KOPT-K1 (cell line): ENCODE measurements at regions not wholly inside any gene's neighbourhood (a gene's known extent, or its start where the extent isn't known, plus 50 kb on each side); places are given as distances from the start of the nearest gene placed in this dataset.

Experiments
- H3K27ac ChIP-seq: fragments of 200-600 bp; sonication (generic); 2 replicates; pipeline ENCODE4 v1.5.1; 2016; ENCODE audit warnings: antibody characterized with exemption, mild to moderate bottlenecking, low read depth, low read length; ENCODE audit not compliant: poor library complexity, severe bottlenecking
- H3K36me3 ChIP-seq: fragments of 200-600 bp; sonication (generic); 2 replicates; pipeline ENCODE4 v1.5.1; 2017; ENCODE audit warnings: antibody characterized with exemption, mild to moderate bottlenecking, low read length, moderate library complexity; ENCODE audit not compliant: insufficient read depth
- H3K9me3 ChIP-seq: fragments of 200-600 bp; sonication (generic); 2 replicates; pipeline ENCODE4 v1.5.1; 2017; ENCODE audit warnings: antibody characterized with exemption, low read length, mild to moderate bottlenecking; ENCODE audit not compliant: insufficient read depth, poor library complexity, severe bottlenecking

DNA sequence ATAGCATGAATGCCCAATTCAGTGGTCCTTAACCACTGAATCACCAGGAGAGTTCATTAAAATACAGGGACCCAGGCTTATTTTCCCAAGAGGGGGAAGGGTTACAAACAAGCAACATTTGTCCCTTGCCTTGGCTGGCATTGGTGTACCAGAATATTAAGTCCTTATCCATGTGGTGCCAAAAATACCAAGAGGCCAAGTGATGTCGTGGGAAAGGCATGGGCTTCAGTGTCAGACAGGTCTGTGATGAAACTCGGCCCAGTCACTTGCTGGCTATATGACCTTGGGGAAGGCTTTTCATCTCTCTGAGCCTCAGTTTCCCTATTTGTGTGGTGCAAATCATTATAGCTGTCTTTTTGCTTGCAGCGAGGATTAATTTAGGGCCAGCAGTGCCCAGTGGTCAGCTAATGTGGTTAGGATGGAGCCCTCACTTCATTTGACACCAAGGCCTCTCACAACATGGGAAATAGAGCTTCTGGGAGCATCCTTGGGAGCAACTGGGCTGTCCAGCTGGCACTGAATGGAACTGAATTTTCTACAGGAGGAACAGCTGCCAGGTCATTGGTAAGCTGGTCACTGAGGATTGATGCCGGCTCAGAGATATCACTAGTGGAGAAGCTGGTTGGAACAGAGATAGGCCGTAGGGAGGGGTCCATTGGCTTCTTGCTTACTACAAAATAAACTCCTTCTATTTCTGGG is 77.2 kb upstream of the PPP2R5A start:
- Histone ChIP-seq H3K36me3 (no peaks in the 10 kb centered on the region), H3K27ac (no peak overlapping the region), H3K9me3 (no peaks in the 10 kb centered on the region)

DNA sequence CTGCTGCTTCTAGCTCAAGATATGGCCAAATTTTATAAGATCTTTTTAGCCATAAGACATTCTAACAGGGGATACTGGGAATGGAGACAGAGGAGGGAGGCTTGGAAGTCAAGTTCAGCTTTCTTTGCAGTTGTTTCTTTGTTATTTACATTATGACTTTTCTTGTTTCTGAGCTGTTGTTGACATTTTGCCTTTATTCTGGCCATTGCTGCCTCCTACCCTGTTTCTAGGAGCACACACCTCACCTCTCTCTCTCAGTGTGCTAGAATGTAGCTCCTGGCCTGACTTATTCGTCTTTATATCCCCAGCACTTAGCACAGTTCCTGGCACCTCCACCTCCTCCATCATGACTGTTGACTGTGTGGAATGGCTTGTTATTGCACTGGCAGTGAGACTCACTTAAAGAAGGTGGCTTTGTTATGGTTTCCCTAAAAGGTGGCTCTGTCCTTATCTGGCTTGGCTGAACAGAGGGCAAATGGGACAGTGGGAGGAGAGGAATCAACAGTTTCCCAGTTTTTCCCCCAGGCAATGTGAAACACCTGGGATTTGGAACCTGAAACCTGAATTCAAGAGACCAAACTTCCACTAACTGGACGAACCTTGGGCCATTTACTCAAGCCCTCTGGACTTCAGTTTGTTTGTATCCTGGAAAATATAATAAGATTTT is 76.1 kb upstream of the PPP2R5A start:
- Histone ChIP-seq H3K27ac (no peak overlapping the region), H3K36me3 (no peaks in the 10 kb centered on the region), H3K9me3 (no peaks in the 10 kb centered on the region)

DNA sequence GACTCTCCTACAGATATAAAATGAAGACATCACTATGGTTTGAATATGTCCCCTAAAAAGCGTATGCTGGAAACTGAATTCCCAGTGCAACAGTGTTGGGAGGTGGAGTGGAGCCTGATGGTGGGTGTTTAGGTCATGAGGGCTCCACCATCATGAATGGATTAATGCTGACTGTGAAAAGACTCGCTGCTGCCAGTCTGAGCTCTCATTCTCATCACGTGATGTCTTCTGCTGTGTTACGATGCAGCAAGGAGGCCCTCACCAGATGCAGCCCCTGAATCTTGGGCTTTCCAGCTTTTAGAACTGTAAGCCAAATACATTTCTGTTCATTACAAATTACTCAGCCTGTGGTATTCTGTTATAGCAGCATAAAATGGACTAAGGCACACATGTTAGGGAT is 73.8 kb upstream of the PPP2R5A start:
- Histone ChIP-seq H3K36me3 (no peaks in the 10 kb centered on the region), H3K27ac (no peak overlapping the region), H3K9me3 (no peaks in the 10 kb centered on the region)

DNA sequence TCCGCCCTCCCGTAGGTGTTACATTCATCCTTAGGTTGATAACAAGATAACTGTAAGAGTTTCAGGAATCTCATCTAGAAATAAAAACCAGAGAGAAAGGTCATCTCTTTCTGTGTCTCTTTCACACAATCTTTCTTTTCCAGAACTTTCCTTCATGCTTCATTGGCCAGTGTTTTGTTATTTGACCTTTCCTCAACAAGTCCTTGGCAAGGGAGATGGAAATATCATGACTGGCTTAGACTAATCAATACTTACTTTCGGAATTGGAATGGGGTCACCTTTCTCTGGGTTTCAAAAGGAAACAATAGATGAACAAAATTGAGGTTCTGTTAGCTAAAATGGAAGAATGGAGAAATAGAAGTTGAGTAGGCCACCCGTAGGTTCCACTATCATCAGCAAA is 72.9 kb upstream of the PPP2R5A start:
- H3K27ac ChIP-seq: no peak overlapping the region
- no peaks in the 10 kb centered on the region for H3K36me3 ChIP-seq
- no peaks in the 10 kb centered on the region for H3K9me3 ChIP-seq

DNA sequence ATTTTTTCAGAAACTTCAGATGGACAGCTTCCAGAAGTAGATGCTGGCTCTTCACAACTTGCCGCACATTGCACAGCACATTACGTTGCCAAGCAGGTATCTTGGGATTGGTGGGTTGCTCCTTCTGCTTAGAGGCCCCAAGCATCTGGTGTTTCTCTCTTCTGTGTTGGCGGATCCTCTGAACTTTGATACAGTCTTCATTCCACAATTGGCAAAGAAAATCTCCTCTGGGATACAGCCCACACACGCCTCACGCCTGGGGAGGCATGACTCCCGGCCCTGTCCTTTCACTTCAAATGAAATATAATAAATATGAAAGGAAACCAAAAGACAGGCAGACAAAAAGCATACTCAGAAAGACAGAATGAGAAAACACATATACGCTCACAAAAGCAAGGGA is 72.3 kb upstream of the PPP2R5A start:
- no peaks in the 10 kb centered on the region for H3K36me3 ChIP-seq
- no peak overlapping the region for H3K27ac ChIP-seq
- H3K9me3 ChIP-seq: no peaks in the 10 kb centered on the region

DNA sequence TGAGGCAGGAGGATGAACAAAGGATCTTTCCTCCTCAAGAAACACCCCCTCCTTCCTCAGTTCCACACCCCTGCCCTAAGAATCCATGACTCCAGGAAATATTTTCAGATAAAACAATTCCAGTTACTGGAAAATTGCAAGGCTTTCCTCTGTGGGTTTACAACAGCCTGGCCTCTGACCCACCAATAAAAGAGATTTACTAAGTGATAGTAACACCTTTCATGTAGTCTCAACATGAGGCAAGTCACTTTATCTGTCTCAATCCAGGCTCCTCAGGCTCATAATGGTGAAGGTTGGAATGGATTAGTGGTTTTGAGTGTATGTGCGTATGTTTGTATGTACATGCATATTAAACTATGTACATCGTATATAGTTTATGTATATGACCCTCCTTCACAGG is 71.4 kb upstream of the PPP2R5A start:
- Histone ChIP-seq H3K9me3 (no peaks in the 10 kb centered on the region), H3K36me3 (no peaks in the 10 kb centered on the region), H3K27ac (no peak overlapping the region)

DNA sequence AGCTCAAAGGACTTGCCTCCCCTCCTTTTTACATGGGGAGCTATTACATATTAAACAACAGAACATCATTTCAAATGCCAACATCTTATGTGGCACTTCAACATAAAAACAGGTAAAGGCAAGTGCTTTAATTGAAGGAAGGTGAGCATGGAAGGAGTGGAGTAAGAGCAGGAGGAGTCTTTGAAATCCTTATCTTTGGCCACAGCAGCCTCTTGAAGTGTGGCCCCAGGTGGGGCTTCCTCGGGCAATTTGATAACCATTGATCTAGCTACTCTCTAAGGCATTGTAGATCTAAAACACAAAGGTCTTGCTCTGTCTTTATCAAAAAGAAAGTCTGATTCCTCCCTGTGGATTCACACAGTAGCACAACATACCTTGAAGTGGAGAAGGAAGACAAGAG is 70.9 kb upstream of the PPP2R5A start:
- H3K9me3 ChIP-seq: no peaks in the 10 kb centered on the region
- H3K36me3 ChIP-seq: no peaks in the 10 kb centered on the region
- H3K27ac ChIP-seq: no peak overlapping the region

DNA sequence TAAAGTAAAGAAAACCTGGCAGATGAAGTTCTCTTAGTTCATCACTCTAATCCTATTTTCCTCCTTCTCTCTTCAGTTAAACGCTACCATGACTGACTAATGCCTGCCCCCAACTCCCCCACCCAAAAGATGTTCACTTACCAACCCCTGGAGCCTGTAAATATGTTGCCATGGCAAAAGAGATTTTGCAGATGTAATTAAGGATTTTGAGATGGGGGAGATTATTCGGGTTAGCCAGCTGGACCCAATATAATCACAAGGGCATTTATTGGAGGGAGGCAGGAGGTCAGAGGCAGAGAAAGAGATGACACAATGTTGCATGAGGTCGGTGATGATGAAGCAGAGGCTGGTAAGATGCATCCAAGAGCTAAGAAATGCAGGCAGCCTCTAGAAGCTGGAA is 69.3 kb upstream of the PPP2R5A start:
- H3K36me3 ChIP-seq: no peaks in the 10 kb centered on the region
- no peak overlapping the region for H3K27ac ChIP-seq
- H3K9me3 ChIP-seq: no peaks in the 10 kb centered on the region

DNA sequence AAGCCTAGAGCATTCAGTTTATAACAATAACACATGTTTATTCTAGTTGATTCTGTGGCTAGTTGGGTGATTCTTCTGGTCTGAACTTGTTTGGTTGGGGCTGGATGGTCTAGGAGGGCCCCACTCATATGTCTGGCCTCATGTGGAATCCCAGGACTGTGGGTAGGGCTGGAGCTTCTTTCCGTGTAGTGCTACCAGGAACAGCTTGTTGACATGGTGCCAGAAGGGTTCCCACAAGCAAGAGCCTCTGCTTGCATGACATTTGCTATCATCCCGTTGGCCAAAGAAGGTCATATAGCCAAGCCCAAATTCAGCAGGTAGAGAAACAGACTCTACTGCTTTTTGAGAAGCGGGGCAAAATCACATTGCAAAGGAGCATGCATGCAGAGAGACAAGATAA is 67.6 kb upstream of the PPP2R5A start:
- no peaks in the 10 kb centered on the region for H3K9me3 ChIP-seq
- no peaks in the 10 kb centered on the region for H3K36me3 ChIP-seq
- no peak overlapping the region for H3K27ac ChIP-seq

DNA sequence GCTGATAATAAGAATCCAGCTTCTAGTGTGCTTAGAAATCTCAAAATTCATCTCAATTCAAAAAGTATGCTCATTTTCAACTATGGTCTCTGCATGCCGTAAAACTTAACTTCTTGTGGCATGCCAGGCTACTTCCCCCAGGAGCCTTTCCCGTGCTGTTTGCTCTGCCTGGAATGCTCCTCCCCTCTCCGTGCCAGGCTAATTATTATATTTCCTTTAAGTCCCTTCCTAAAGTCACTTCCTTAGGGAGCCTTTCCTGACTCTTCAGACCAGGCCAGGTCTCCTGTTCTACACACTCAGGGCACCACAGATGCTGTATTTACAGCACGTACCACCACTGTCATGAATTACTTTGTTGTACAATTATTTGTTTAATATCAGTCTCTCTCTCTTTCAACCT is 67.1 kb upstream of the PPP2R5A start:
- H3K36me3 ChIP-seq: no peaks in the 10 kb centered on the region
- H3K27ac ChIP-seq: no peak overlapping the region
- H3K9me3 ChIP-seq: no peaks in the 10 kb centered on the region

DNA sequence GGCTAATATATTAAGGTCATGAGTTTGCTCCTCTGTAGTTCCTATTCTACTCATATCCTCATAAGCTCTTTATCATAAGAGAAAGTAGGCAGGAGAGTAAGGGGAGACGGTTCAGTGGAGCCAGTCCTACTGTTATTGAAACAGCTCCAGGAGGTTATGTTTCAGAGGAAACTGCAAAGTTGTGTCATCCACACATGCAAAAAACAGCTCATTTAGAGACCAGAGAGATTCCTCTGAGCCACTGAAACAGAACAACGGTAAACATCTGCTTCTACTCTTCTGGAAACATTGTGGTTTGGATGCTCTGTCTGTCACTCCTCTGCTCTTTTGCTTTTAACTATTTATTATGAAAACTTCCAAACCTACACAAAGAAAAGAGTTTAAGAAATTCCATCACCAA is 66.3 kb upstream of the PPP2R5A start:
- H3K36me3 ChIP-seq: no peaks in the 10 kb centered on the region
- no peaks in the 10 kb centered on the region for H3K9me3 ChIP-seq
- no peak overlapping the region for H3K27ac ChIP-seq

DNA sequence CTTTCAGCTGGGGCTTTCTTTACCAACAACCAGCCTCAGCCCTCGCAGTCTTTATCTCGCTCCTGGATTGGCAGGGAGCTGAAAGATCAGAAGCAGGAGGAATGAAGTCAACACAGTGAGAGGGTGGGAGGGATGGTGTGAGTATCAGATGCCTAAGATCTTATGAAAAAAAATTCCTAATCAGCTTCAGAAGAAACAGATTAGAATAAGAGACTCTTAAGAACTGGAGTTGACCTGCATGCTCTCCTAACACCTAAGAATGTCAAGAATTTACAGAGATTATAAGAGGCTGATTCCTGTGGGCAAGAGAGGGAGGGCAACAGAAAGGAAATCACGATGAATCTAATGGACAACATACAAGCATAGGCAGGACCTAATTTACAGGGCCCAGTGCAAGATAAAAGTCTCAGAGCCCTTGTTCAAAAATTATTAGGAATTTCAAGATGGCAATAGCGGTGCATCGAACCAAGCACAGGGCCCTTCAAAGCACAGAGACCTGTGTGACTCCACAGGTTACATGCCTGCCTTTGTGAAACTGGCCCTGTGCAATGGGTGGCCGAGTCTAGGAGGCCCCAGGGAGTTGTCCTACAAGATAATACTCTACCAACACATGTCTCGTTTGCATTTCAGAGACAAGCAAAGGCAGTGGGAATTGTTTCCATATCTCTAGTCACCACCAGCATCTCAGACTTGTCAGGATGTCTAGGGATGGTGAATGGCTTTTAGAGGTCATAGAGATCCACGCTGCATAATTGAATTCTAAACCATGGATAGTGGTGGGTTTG is 65.3 kb upstream of the PPP2R5A start:
- Histone ChIP-seq H3K36me3 (no peaks in the 10 kb centered on the region), H3K27ac (no peak overlapping the region), H3K9me3 (no peaks in the 10 kb centered on the region)

DNA sequence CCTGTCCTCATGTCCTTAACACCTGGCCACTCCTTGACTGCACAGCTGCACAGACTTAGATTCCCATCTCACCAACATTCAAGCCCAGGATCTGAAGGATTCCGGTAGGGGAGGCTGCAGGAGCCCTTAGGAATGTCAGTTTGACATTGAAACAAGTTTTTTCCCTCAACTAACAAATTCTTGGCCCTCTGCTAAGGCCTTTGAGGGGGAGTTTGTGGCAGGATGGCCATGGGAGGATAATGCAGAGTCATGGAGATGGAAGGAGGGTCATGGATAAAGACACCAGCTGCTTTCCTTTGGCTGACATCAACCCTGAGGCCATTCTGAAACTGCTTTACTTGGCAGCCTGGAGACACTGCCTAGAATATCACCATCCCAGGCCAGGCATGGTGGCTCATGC is 63.4 kb upstream of the PPP2R5A start:
- no peaks in the 10 kb centered on the region for H3K9me3 ChIP-seq
- no peaks in the 10 kb centered on the region for H3K36me3 ChIP-seq
- no peak overlapping the region for H3K27ac ChIP-seq

DNA sequence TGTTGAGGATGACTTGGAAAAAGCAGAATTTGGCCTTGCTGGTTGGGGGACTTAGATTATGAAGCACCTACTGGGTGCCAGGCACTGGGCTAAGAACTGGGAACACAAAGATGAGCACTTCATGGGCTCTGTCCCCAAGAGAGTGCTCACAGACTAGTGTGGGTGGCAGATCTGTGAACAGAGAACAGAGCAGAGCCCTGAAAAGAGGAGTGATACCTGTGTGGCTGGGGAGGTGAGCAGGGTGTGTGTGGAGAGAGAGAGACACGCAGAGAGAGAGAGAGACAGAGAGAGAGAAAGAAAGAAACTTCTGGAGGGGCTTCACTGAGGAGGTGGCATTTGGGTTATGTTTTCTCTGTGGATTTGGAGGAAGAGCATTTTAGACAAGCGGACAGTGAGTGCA is 61.1 kb upstream of the PPP2R5A start:
- H3K36me3 ChIP-seq: no peaks in the 10 kb centered on the region
- no peak overlapping the region for H3K27ac ChIP-seq

DNA sequence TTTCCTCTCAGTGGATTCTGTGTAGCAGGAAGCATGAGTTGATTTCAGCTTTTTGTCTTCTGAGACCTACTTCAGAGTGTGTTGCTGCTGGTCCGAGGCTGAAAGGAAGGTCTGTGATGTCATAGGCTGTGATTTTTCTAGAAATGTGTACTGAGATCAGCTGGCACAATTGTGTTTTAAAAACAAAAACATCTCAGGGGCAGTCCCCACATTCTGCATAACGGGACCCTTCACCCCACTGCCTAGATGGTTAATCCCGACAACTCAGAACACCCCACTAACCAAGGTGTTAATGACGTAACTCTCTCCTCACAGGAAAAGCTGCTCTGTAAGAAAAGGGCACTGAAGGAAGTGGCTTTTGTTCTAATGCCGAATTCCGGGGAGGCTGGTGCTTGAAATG is 59.8 kb upstream of the PPP2R5A start:
- Histone ChIP-seq H3K27ac (no peak overlapping the region), H3K36me3 (no peaks in the 10 kb centered on the region), H3K9me3 (no peaks in the 10 kb centered on the region)

More for the DNA sequence above, 61.1 kb upstream of the PPP2R5A start:
- H3K9me3 ChIP-seq: no peaks in the 10 kb centered on the region
